OCI-LY7 (cell line): ENCODE measurements at regions not wholly inside any gene's neighbourhood (a gene's known extent, or its start where the extent isn't known, plus 50 kb on each side); places are given as distances from the start of the nearest gene placed in this dataset.

ENCODE experiments used
- EZH2phosphoT487 ChIP-seq: fragments of 200-600 bp; sonication (generic); IDR thresholded peaks from 2 replicates; pipeline ENCODE4 v1.6.1; 2018; ENCODE audit warnings: low read depth, borderline replicate concordance, mild to moderate bottlenecking, mixed run types, antibody characterized with exemption, low read length, moderate library complexity, mixed read lengths
- TF ChIP-seq, protein P1 (sequence below): fragments of 200-600 bp; sonication (generic); conservative IDR thresholded peaks from 2 replicates; pipeline ENCODE4 v1.5.1; 2014; ENCODE audit warnings: mild to moderate bottlenecking, antibody characterized with exemption, low read length, moderate library complexity, mixed read lengths

DNA sequence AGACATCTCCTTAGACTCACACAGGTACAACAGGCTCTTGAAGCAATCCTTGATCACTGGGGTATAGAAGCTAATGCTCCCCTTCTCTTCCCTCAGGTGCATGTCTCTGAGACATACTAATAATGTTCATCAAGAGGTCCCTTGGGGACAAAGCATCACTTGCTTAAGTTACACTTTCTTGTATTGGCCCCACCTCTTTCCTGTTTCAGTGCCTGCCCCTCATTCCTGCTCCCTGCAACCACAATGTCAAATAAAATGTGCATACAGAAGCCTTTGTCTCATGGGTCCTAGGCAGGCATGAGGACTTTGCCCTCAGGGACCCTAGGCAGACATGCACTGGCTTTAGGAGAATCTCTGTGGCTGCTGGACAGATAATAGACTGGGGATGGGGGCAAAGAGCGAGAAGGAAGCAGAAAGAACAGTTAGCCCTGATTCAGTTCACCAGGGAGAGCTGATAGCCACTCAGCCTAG is 175.0 kb upstream of the NPY start:
- TF ChIP-seq, protein P1, sequence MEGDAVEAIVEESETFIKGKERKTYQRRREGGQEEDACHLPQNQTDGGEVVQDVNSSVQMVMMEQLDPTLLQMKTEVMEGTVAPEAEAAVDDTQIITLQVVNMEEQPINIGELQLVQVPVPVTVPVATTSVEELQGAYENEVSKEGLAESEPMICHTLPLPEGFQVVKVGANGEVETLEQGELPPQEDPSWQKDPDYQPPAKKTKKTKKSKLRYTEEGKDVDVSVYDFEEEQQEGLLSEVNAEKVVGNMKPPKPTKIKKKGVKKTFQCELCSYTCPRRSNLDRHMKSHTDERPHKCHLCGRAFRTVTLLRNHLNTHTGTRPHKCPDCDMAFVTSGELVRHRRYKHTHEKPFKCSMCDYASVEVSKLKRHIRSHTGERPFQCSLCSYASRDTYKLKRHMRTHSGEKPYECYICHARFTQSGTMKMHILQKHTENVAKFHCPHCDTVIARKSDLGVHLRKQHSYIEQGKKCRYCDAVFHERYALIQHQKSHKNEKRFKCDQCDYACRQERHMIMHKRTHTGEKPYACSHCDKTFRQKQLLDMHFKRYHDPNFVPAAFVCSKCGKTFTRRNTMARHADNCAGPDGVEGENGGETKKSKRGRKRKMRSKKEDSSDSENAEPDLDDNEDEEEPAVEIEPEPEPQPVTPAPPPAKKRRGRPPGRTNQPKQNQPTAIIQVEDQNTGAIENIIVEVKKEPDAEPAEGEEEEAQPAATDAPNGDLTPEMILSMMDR, result no peak
- no peak for TF ChIP-seq EZH2phosphoT487
